Right lobe of liver (tissue), 6 donors: ENCODE measurements at regions not wholly inside any gene's neighbourhood (a gene's known extent, or its start where the extent isn't known, plus 50 kb on each side); places are given as distances from the start of the nearest gene placed in this dataset.

Source experiments
- ATAC-seq, 4 donors: fragments of 200-7000 bp; cut with Tn5 transposase; one replicate each; pipeline ENCODE4 v1.9.1; 2020; ENCODE audit warnings: mild to moderate bottlenecking in 4 of 4, moderate library complexity in 4 of 4
- DNase-seq, 3 donors: peaks; one replicate each; pipeline ENCODE4 v3.0.0-alpha.2; 2020
- H3K27ac ChIP-seq, 3 donors: fragments of 200-600 bp; one replicate each; pipeline ENCODE4 v1.8.0; 2022
- H3K27me3 ChIP-seq, 2 donors: fragments of 200-600 bp; one replicate each; pipeline ENCODE4 v1.8.0; 2022
- H3K36me3 ChIP-seq, 4 donors: fragments of 200-600 bp; sonication (generic) in 1 of 4; one replicate each; pipeline versions ENCODE4 v1.5.1 to v1.8.0; 2017 to 2022; ENCODE audit warnings: control low read depth in 1 of 4
- H3K4me1 ChIP-seq, 4 donors: fragments of 200-600 bp; sonication (generic) in 1 of 4; one replicate each; pipeline versions ENCODE4 v1.5.1 to v1.8.0; 2017 to 2022; ENCODE audit warnings: control low read depth in 1 of 4
- H3K4me3 ChIP-seq, 3 donors: fragments of 200-600 bp; one replicate each; pipeline ENCODE4 v1.8.0; 2022
- H3K9me3 ChIP-seq, 4 donors: fragments of 200-600 bp; sonication (generic) in 1 of 4; one replicate each; pipeline versions ENCODE4 v1.5.1 to v1.8.0; 2017 to 2022; ENCODE audit warnings: control low read depth in 1 of 4
- POLR2A ChIP-seq: fragments of 450-650 bp; IDR thresholded peaks from one replicate; pipeline ENCODE4 v1.6.1; 2017; ENCODE audit warnings: antibody characterized with exemption, mild to moderate bottlenecking
- WGBS: methylation state at CpG from one replicate; pipeline ENCODE4 v1.1.6; 2018; ENCODE audit warnings: low coverage, low lambda C conversion rate; ENCODE audit not compliant: insufficient coverage; ENCODE audit errors: missing lambda C conversion rate; 5-methylcytosine and 5-hydroxymethylcytosine counted together
- intact Hi-C, 2 donors: fragments of 100-400 bp; cut with DNase I; formaldehyde crosslinking; loops; one replicate each; pipeline versions ENCODE4 v1.11.2 to v1.14.1; 2022
- TF ChIP-seq, protein P1 (sequence below), 4 donors: fragments of 200-600 bp in 3 of 4; fragments of 450-650 bp in 1 of 4; IDR thresholded peaks; one replicate each; pipeline versions ENCODE4 v1.5.1 to v1.8.0; 2016 to 2022; ENCODE audit warnings: antibody characterized with exemption in 4 of 4, mild to moderate bottlenecking in 2 of 4
- donor health status: DM: no; HTN: yes; CAD: no.
- donor health status: DM: no; HTN: no; CAD: no.
- donor health status: DM: no; HTN: no; CAD: no.
- donor health status: DM: no; HTN: yes; CAD: no.
- donor health status: DM: no; HTN: yes; CAD: no.

DNA sequence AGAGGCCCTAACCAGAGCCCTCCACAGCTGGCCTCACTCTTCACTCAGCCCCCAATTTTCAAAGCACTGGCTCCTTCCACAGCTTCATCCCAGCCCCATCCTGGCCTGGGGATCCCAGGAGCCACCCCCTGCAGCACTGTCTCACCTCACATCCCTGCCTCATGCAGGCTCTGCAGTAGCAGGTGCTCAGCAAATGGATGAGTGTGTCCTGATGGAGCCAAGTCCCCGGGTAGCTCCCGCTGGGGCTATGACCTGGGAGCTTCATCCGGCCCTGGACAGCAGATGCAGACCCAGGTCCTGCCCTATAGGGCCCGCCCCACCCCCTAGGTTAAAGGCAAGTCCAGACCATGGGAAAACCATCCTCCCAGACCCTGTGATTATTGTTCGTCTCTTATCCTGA lies 143.2 kb upstream of the ZNF507 start:
- WGBS: 58% methylated on average over 3 of the region's 5 CpGs
- intact Hi-C loops: no loop called here
- H3K27me3 ChIP-seq: no peaks in the 10 kb centered on the region
- DNase-seq: no peak
- H3K36me3 ChIP-seq: no peaks in the 10 kb centered on the region
- no peak overlapping the region for H3K27ac ChIP-seq
- no peak for ATAC-seq
- TF ChIP-seq, protein P1, sequence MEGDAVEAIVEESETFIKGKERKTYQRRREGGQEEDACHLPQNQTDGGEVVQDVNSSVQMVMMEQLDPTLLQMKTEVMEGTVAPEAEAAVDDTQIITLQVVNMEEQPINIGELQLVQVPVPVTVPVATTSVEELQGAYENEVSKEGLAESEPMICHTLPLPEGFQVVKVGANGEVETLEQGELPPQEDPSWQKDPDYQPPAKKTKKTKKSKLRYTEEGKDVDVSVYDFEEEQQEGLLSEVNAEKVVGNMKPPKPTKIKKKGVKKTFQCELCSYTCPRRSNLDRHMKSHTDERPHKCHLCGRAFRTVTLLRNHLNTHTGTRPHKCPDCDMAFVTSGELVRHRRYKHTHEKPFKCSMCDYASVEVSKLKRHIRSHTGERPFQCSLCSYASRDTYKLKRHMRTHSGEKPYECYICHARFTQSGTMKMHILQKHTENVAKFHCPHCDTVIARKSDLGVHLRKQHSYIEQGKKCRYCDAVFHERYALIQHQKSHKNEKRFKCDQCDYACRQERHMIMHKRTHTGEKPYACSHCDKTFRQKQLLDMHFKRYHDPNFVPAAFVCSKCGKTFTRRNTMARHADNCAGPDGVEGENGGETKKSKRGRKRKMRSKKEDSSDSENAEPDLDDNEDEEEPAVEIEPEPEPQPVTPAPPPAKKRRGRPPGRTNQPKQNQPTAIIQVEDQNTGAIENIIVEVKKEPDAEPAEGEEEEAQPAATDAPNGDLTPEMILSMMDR (IDR thresholded peaks at IDR 0.05): no peak
- no peak for TF ChIP-seq POLR2A
- no peaks in the 10 kb centered on the region for H3K9me3 ChIP-seq
- no peaks in the 10 kb centered on the region for H3K4me1 ChIP-seq
- H3K4me3 ChIP-seq: no peak overlapping the region

DNA sequence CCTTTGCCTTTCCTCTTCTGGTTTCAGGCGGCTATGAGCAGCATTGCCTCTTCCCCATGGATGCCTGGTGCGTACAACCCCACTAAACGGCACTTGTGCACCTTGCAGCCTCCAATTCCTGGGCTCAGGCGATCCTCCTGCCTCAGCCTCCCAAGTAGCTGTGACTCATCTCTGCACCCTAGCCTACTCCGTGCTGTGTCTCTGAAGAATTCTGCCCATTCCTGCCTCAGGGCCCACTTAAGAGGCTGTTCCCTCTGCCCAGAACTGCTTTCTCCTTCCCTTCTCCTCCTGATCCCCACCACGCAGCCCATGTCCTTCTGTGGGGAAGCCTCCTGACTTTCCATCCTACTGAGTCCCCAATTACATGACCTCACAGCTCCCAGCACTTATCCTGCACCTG lies 142.2 kb upstream of the ZNF507 start:
- no peak for ATAC-seq
- no peaks in the 10 kb centered on the region for H3K36me3 ChIP-seq
- intact Hi-C loops: no loop called here
- no peak overlapping the region for H3K4me3 ChIP-seq
- DNase-seq: no peak
- no peak for TF ChIP-seq POLR2A
- TF ChIP-seq, protein P1 (IDR thresholded peaks at IDR 0.05): no peak
- no peaks in the 10 kb centered on the region for H3K27me3 ChIP-seq
- WGBS: 63% methylated on average over 6 of the region's 6 CpGs
- no peaks in the 10 kb centered on the region for H3K9me3 ChIP-seq
- no peaks in the 10 kb centered on the region for H3K4me1 ChIP-seq
- H3K27ac ChIP-seq: no peak overlapping the region

DNA sequence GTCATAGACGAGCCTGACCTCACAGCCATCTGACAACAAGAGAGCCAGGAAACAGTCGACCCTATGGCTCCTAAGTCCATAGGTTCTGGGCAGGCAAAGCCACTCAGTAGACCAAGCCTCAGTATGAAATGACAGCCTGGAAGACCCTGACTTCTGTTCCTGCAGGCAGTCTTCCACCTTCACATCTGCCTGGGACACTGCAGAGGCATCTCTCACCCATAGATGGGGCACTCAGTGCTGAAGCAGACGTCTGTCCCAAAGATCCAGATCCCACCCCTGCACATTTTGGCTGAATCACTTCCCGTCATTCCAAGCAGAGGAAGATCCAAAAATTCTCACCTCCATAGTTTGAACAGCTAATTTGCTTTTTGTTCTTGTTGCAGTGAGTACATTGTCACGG lies 139.3 kb upstream of the ZNF507 start:
- no peak for TF ChIP-seq POLR2A
- TF ChIP-seq, protein P1 (IDR thresholded peaks at IDR 0.05): no peak
- DNase-seq: no peak
- H3K36me3 ChIP-seq: no peaks in the 10 kb centered on the region
- H3K9me3 ChIP-seq: no peaks in the 10 kb centered on the region
- no peak overlapping the region for H3K27ac ChIP-seq
- no peak overlapping the region for H3K4me3 ChIP-seq
- intact Hi-C loops: no loop called here
- 34% methylated on average over 5 of the region's 5 CpGs for WGBS
- ATAC-seq: no peak
- H3K4me1 ChIP-seq: no peaks in the 10 kb centered on the region
- no peaks in the 10 kb centered on the region for H3K27me3 ChIP-seq

DNA sequence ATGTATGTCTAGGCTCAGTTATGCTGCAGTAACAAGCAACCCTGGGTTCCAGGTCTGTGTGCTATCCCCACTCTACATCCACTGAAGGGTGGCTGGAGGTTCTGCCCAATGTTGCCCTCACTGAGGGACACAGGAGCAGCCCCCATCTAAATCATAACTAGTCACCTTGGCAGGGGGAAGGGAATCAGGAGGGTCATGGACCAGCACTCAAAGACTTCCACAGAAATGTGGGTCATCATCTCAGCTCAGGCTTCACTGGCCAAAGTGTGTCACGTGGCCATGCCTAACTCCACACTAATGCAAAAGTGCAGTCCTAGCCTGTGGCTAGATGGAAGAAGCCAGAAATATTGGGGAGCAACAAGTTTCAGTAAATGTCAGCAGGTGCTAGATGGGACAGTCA lies 137.3 kb upstream of the ZNF507 start:
- Histone ChIP-seq H3K27ac (no peak overlapping the region), H3K27me3 (no peaks in the 10 kb centered on the region), H3K9me3 (no peaks in the 10 kb centered on the region), H3K4me3 (no peak overlapping the region), H3K4me1 (no peaks in the 10 kb centered on the region), H3K36me3 (no peaks in the 10 kb centered on the region)
- intact Hi-C loops: no loop called here
- TF ChIP-seq, protein P1 (IDR thresholded peaks at IDR 0.05): no peak
- TF ChIP-seq POLR2A: no peak
- no peak for ATAC-seq
- DNase-seq: no peak
- WGBS: 33% methylated on average over 1 of the region's 1 CpG

DNA sequence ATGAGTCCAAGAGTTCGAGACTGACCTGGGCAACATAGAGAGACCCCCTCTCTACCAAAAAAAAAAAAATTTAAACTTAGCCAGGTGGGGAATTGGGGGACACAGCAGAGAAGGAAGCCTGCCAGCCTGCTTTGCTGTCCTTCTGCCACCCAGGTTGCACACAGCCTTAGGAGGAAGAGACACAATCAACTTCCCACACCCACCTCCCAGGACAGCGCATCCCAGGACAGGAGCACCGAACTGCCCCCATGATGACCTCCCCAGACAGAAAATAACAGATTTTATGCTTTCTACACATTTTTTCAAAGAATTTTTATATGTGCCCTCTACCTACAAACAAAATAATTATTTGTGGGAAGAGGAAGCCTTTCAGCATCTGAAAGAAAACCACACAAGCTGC lies 126.0 kb upstream of the ZNF507 start:
- Histone ChIP-seq H3K4me3 (no peak overlapping the region), H3K36me3 (no peaks in the 10 kb centered on the region), H3K9me3 (no peaks in the 10 kb centered on the region), H3K27me3 (no peaks in the 10 kb centered on the region), H3K4me1 (peaks cover 0 to 2% (median 0%) of the 10 kb centered on the region in 4 donors), H3K27ac (no peak overlapping the region)
- TF ChIP-seq POLR2A: no peak
- TF ChIP-seq, protein P1 (IDR thresholded peaks at IDR 0.05): no peak
- ATAC-seq (no peak), DNase-seq (no peak)
- intact Hi-C loops: no loop called here
- 64% methylated on average over 3 of the region's 3 CpGs for WGBS
